ENCODE measurements at regions not wholly inside any gene's neighbourhood (a gene's known extent, or its start where the extent isn't known, plus 50 kb on each side); places are given as distances from the start of the nearest gene placed in this dataset.

GRCh38 chr6:156113631-156114030, 658.0 kb upstream of the NOX3 start:
- no peak for DNase-seq (ENCODE audit: low read depth, low spot score)
- Histone ChIP-seq H3K4me3 (no peak overlapping the region), H3K9ac (ENCODE audit: insufficient read length) (no peak overlapping the region), H3K36me3 (ENCODE audit: insufficient read depth, low read length) (no peaks in the 10 kb centered on the region), H3K27ac (no peak overlapping the region), H3K9me3 (ENCODE audit: low read depth, low read length) (no peaks in the 10 kb centered on the region)
- TF ChIP-seq FOXP2 (optimal IDR thresholded peaks at IDR 0.05; ENCODE audit: control extremely low read depth, extremely low read length, insufficient read depth): no peak
- no peak for TF ChIP-seq POLR2AphosphoS5 (IDR thresholded peaks at IDR 0.05; ENCODE audit: borderline replicate concordance, low read depth, low read length)
- TF ChIP-seq EZH2 (IDR thresholded peaks at IDR 0.05): no peak

GRCh38 chr6:156111913-156112312, 656.3 kb upstream of the NOX3 start:
- no peak for TF ChIP-seq FOXP2 (optimal IDR thresholded peaks at IDR 0.05; ENCODE audit: control extremely low read depth, extremely low read length, insufficient read depth)
- no peak for TF ChIP-seq EZH2 (IDR thresholded peaks at IDR 0.05)
- TF ChIP-seq POLR2AphosphoS5 (IDR thresholded peaks at IDR 0.05; ENCODE audit: borderline replicate concordance, low read depth, low read length): no peak
- no peaks in the 10 kb centered on the region for H3K9me3 ChIP-seq (ENCODE audit: low read depth, low read length)
- no peak overlapping the region for H3K27ac ChIP-seq
- H3K36me3 ChIP-seq (ENCODE audit: insufficient read depth, low read length): no peaks in the 10 kb centered on the region
- H3K9ac ChIP-seq (ENCODE audit: insufficient read length): no peak overlapping the region
- no peak overlapping the region for H3K4me3 ChIP-seq
- DNase-seq (ENCODE audit: low read depth, low spot score): no peak

- DNase-seq (ENCODE audit: low read depth, low spot score): no peak
These were observed 654.6 kb upstream of the NOX3 start for GRCh38 chr6:156110249-156110648.

GRCh38 chr6:156109713-156110112, 654.1 kb upstream of the NOX3 start:
- TF ChIP-seq EZH2 (IDR thresholded peaks at IDR 0.05) (no peak), FOXP2 (optimal IDR thresholded peaks at IDR 0.05; ENCODE audit: control extremely low read depth, extremely low read length, insufficient read depth) (no peak), POLR2AphosphoS5 (IDR thresholded peaks at IDR 0.05; ENCODE audit: borderline replicate concordance, low read depth, low read length) (no peak)

More at GRCh38 chr6:156110249-156110648, 654.6 kb upstream of the NOX3 start:
- Histone ChIP-seq H3K36me3 (ENCODE audit: insufficient read depth, low read length) (no peaks in the 10 kb centered on the region), H3K4me3 (no peak overlapping the region), H3K9me3 (ENCODE audit: low read depth, low read length) (no peaks in the 10 kb centered on the region), H3K27ac (no peak overlapping the region), H3K9ac (ENCODE audit: insufficient read length) (no peak overlapping the region)
- TF ChIP-seq FOXP2 (optimal IDR thresholded peaks at IDR 0.05; ENCODE audit: control extremely low read depth, extremely low read length, insufficient read depth): no peak
- no peak for TF ChIP-seq EZH2 (IDR thresholded peaks at IDR 0.05)
- TF ChIP-seq POLR2AphosphoS5 (IDR thresholded peaks at IDR 0.05; ENCODE audit: borderline replicate concordance, low read depth, low read length): no peak

GRCh38 chr6:156107624-156108101, 652.0 kb upstream of the NOX3 start:
- DNase-seq (ENCODE audit: low read depth, low spot score): no peak
- H3K4me3 ChIP-seq: no peak overlapping the region
- TF ChIP-seq POLR2AphosphoS5 (IDR thresholded peaks at IDR 0.05; ENCODE audit: borderline replicate concordance, low read depth, low read length) (no peak), EZH2 (IDR thresholded peaks at IDR 0.05) (no peak)
- no peak overlapping the region for H3K27ac ChIP-seq
- H3K36me3 ChIP-seq (ENCODE audit: insufficient read depth, low read length): no peaks in the 10 kb centered on the region
- no peaks in the 10 kb centered on the region for H3K9me3 ChIP-seq (ENCODE audit: low read depth, low read length)
- H3K9ac ChIP-seq (ENCODE audit: insufficient read length): no peak overlapping the region

More at GRCh38 chr6:156109713-156110112, 654.1 kb upstream of the NOX3 start:
- no peak overlapping the region for H3K9ac ChIP-seq (ENCODE audit: insufficient read length)
- H3K9me3 ChIP-seq (ENCODE audit: low read depth, low read length): no peaks in the 10 kb centered on the region
- H3K4me3 ChIP-seq: no peak overlapping the region
- H3K36me3 ChIP-seq (ENCODE audit: insufficient read depth, low read length): no peaks in the 10 kb centered on the region
- H3K27ac ChIP-seq: no peak overlapping the region
- no peak for DNase-seq (ENCODE audit: low read depth, low spot score)

- Histone ChIP-seq H3K9ac (ENCODE audit: insufficient read length) (no peak overlapping the region), H3K4me3 (no peak overlapping the region), H3K36me3 (ENCODE audit: insufficient read depth, low read length) (no peaks in the 10 kb centered on the region), H3K27ac (no peak overlapping the region), H3K9me3 (ENCODE audit: low read depth, low read length) (no peaks in the 10 kb centered on the region)
- DNase-seq (ENCODE audit: low read depth, low spot score): no peak
- TF ChIP-seq EZH2 (IDR thresholded peaks at IDR 0.05): no peak
- no peak for TF ChIP-seq POLR2AphosphoS5 (IDR thresholded peaks at IDR 0.05; ENCODE audit: borderline replicate concordance, low read depth, low read length)
- no peak for TF ChIP-seq FOXP2 (optimal IDR thresholded peaks at IDR 0.05; ENCODE audit: control extremely low read depth, extremely low read length, insufficient read depth)
These were observed 646.5 kb upstream of the NOX3 start for GRCh38 chr6:156102129-156102528.

- H3K9me3 ChIP-seq (ENCODE audit: low read depth, low read length): no peaks in the 10 kb centered on the region
- H3K4me3 ChIP-seq: no peak overlapping the region
- no peak for DNase-seq (ENCODE audit: low read depth, low spot score)
- H3K27ac ChIP-seq: peak overlapping the region; percentile 22; the same call in 1 of the 2 replicates
- H3K9ac ChIP-seq (ENCODE audit: insufficient read length): no peak overlapping the region
- no peaks in the 10 kb centered on the region for H3K36me3 ChIP-seq (ENCODE audit: insufficient read depth, low read length)
- no peak for TF ChIP-seq POLR2AphosphoS5 (IDR thresholded peaks at IDR 0.05; ENCODE audit: borderline replicate concordance, low read depth, low read length)
- TF ChIP-seq FOXP2 (optimal IDR thresholded peaks at IDR 0.05; ENCODE audit: control extremely low read depth, extremely low read length, insufficient read depth): no peak
- TF ChIP-seq EZH2 (IDR thresholded peaks at IDR 0.05): no peak
These were observed 643.2 kb upstream of the NOX3 start for GRCh38 chr6:156098839-156099238.

GRCh38 chr6:156087487-156087886, 631.8 kb upstream of the NOX3 start:
- Histone ChIP-seq H3K27ac (no peak overlapping the region), H3K36me3 (ENCODE audit: insufficient read depth, low read length) (no peaks in the 10 kb centered on the region), H3K9ac (ENCODE audit: insufficient read length) (no peak overlapping the region), H3K9me3 (ENCODE audit: low read depth, low read length) (peaks cover 5% of the 10 kb centered on the region; the same call in 1 of the 2 replicates), H3K4me3 (no peak overlapping the region)
- DNase-seq (ENCODE audit: low read depth, low spot score): no peak
- TF ChIP-seq FOXP2 (optimal IDR thresholded peaks at IDR 0.05; ENCODE audit: control extremely low read depth, extremely low read length, insufficient read depth) (no peak), POLR2AphosphoS5 (IDR thresholded peaks at IDR 0.05; ENCODE audit: borderline replicate concordance, low read depth, low read length) (no peak), EZH2 (IDR thresholded peaks at IDR 0.05) (no peak)

- H3K27ac ChIP-seq: no peak overlapping the region
- no peak overlapping the region for H3K9ac ChIP-seq (ENCODE audit: insufficient read length)
- TF ChIP-seq FOXP2 (optimal IDR thresholded peaks at IDR 0.05; ENCODE audit: control extremely low read depth, extremely low read length, insufficient read depth) (no peak), EZH2 (IDR thresholded peaks at IDR 0.05) (no peak), POLR2AphosphoS5 (IDR thresholded peaks at IDR 0.05; ENCODE audit: borderline replicate concordance, low read depth, low read length) (no peak)
- no peak for DNase-seq (ENCODE audit: low read depth, low spot score)
- no peaks in the 10 kb centered on the region for H3K36me3 ChIP-seq (ENCODE audit: insufficient read depth, low read length)
- peaks cover 5% of the 10 kb centered on the region; the same call in 1 of the 2 replicates for H3K9me3 ChIP-seq (ENCODE audit: low read depth, low read length)
- peak overlapping the region; percentile 17; the same call in 1 of the 2 replicates for H3K4me3 ChIP-seq
These were observed 626.4 kb upstream of the NOX3 start for GRCh38 chr6:156082012-156082411.

Data from SK-N-MC (cell line).